SK-N-SH treated with all-trans-retinoic acid at 6 μM for 48 hours (cell line): ENCODE measurements at regions not wholly inside any gene's neighbourhood (a gene's known extent, or its start where the extent isn't known, plus 50 kb on each side); places are given as distances from the start of the nearest gene placed in this dataset.

ENCODE experiments used
- ESRRG ChIP-seq: fragments of 250-450 bp; sonication (Bioruptor Pico); IDR thresholded peaks from 2 replicates; pipeline ENCODE4 v1.6.1; 2021; ENCODE audit warnings: mild to moderate bottlenecking
- OSR1 ChIP-seq: fragments of 250-450 bp; sonication (Bioruptor Pico); IDR thresholded peaks from 2 replicates; pipeline ENCODE4 v1.8.0; 2022; ENCODE audit warnings: moderate library complexity, mild to moderate bottlenecking, inconsistent platforms
- PATZ1 ChIP-seq: fragments of 250-450 bp; sonication (Bioruptor Pico); IDR thresholded peaks from 2 replicates; pipeline ENCODE4 v1.8.0; 2020; ENCODE audit warnings: mild to moderate bottlenecking, moderate library complexity, borderline replicate concordance
- RARB ChIP-seq: fragments of 250-450 bp; sonication (Bioruptor Pico); IDR thresholded peaks from 2 replicates; pipeline ENCODE4 v1.8.0; 2021; ENCODE audit warnings: mild to moderate bottlenecking, moderate library complexity
- ZC3H10 ChIP-seq: fragments of 250-450 bp; sonication (Bioruptor Pico); IDR thresholded peaks from 2 replicates; pipeline ENCODE4 v1.5.1; 2021; ENCODE audit warnings: mild to moderate bottlenecking, moderate library complexity
- ZNF70 ChIP-seq: fragments of 450-650 bp; formaldehyde crosslinking; IDR thresholded peaks from 2 replicates; pipeline ENCODE4 v1.5.0; 2020; ENCODE audit warnings: mild to moderate bottlenecking, moderate library complexity
- TF ChIP-seq, protein P1 (sequence below): fragments of 250-450 bp; sonication (Bioruptor Pico); IDR thresholded peaks from 2 replicates; pipeline ENCODE4 v1.5.1; 2021; ENCODE audit warnings: mild to moderate bottlenecking, moderate library complexity

- TF ChIP-seq RARB (CRISPR knock-in tag) = no peak
- TF ChIP-seq ZNF70 (CRISPR knock-in tag) = no peak
- no peak for TF ChIP-seq OSR1 (CRISPR knock-in tag)
- TF ChIP-seq, protein P1, sequence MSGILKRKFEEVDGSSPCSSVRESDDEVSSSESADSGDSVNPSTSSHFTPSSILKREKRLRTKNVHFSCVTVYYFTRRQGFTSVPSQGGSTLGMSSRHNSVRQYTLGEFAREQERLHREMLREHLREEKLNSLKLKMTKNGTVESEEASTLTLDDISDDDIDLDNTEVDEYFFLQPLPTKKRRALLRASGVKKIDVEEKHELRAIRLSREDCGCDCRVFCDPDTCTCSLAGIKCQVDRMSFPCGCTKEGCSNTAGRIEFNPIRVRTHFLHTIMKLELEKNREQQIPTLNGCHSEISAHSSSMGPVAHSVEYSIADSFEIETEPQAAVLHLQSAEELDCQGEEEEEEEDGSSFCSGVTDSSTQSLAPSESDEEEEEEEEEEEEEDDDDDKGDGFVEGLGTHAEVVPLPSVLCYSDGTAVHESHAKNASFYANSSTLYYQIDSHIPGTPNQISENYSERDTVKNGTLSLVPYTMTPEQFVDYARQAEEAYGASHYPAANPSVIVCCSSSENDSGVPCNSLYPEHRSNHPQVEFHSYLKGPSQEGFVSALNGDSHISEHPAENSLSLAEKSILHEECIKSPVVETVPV (CRISPR knock-in tag) = no peak
- TF ChIP-seq ZC3H10 (CRISPR knock-in tag) = no peak
- TF ChIP-seq PATZ1 (CRISPR knock-in tag) = no peak
- no peak for TF ChIP-seq ESRRG (CRISPR knock-in tag)
These were observed 146.3 kb upstream of the FOXF1 start for GRCh38 chr16:86363836-86364618.
